Thoracic aorta (tissue), 2 donors: ENCODE measurements at regions not wholly inside any gene's neighbourhood (a gene's known extent, or its start where the extent isn't known, plus 50 kb on each side); places are given as distances from the start of the nearest gene placed in this dataset.
"Not testable (repeated sequence)": the region's sequence is repeated elsewhere in the genome, so short reads cannot be mapped to it uniquely, and the experiment has no call there.

Experiments used
- ATAC-seq: fragments of 150-250 bp; one replicate; pipeline ENCODE4 v1.8.0; 2017; ENCODE audit warnings: low read depth; ENCODE audit not compliant: insufficient number of reproducible peaks, low FRiP score
- DNase-seq: peaks from one replicate; pipeline ENCODE4 v3.0.0-alpha.2; 2020; ENCODE audit warnings: low spot score
- H3K27ac ChIP-seq, 2 donors: fragments of 200-600 bp; sonication (generic); 1 replicate in 1 of 2; 2 replicates in 1 of 2; pipeline ENCODE4 v1.5.1; 2016; ENCODE audit warnings: mild to moderate bottlenecking in 2 of 2, moderate library complexity in 2 of 2
- H3K27me3 ChIP-seq: fragments of 200-600 bp; sonication (generic); replicated peaks from 2 replicates; pipeline ENCODE4 v1.6.0; 2016; ENCODE audit warnings: mild to moderate bottlenecking; ENCODE audit not compliant: insufficient read depth
- H3K36me3 ChIP-seq: fragments of 200-600 bp; sonication (generic); one replicate; pipeline ENCODE4 v1.5.1; 2016
- H3K4me1 ChIP-seq, 2 donors: fragments of 200-600 bp; sonication (generic); 1 replicate in 1 of 2; 2 replicates in 1 of 2; pipeline versions ENCODE4 v1.5.1 to v1.6.0; 2016; ENCODE audit warnings: low read depth in 2 of 2, mild to moderate bottlenecking in 1 of 2; ENCODE audit not compliant: control insufficient read depth in 1 of 2
- H3K4me3 ChIP-seq: fragments of 200-600 bp; sonication (generic); 2 replicates; pipeline ENCODE4 v1.5.1; 2016; ENCODE audit warnings: mild to moderate bottlenecking
- H3K9me3 ChIP-seq: fragments of 200-600 bp; sonication (generic); 2 replicates; pipeline ENCODE4 v1.5.1; 2016
- TF ChIP-seq, protein P1 (sequence below): fragments of 200-600 bp; sonication (generic); IDR thresholded peaks from one replicate; pipeline ENCODE4 v1.5.1; 2019; ENCODE audit warnings: antibody characterized with exemption

GRCh38 chr10:32141018-32141807 is 85.0 kb upstream of the KIF5B start:
- H3K36me3 ChIP-seq: no peaks in the 10 kb centered on the region
- H3K9me3 ChIP-seq: no peaks in the 10 kb centered on the region
- H3K27ac ChIP-seq: no peak overlapping the region
- H3K4me3 ChIP-seq: no peak overlapping the region
- peaks cover 6 to 16% of the 10 kb centered on the region in 2 donors for H3K4me1 ChIP-seq
- no peaks in the 10 kb centered on the region for H3K27me3 ChIP-seq
- DNase-seq (no peak), ATAC-seq (no peak)
- TF ChIP-seq, protein P1, sequence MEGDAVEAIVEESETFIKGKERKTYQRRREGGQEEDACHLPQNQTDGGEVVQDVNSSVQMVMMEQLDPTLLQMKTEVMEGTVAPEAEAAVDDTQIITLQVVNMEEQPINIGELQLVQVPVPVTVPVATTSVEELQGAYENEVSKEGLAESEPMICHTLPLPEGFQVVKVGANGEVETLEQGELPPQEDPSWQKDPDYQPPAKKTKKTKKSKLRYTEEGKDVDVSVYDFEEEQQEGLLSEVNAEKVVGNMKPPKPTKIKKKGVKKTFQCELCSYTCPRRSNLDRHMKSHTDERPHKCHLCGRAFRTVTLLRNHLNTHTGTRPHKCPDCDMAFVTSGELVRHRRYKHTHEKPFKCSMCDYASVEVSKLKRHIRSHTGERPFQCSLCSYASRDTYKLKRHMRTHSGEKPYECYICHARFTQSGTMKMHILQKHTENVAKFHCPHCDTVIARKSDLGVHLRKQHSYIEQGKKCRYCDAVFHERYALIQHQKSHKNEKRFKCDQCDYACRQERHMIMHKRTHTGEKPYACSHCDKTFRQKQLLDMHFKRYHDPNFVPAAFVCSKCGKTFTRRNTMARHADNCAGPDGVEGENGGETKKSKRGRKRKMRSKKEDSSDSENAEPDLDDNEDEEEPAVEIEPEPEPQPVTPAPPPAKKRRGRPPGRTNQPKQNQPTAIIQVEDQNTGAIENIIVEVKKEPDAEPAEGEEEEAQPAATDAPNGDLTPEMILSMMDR: no peak

DNA sequence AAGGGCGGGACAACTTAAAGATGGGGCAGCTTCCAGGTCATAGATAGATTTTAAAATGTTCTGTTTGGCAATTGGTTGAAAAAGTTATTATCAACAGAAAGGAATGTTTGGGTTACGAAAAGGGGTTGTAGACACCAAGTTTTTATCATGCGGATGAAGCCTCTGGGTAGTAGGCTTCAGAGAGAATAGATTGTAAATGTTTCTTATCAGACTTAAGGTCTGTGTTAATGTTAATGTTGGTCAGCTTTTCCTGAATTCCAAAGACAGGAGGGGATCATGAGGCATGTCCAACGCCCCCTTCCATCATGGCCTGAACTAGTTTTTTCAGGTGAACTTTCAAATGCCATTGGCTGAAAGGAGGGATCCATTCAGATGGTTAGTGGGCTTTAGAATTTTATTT is 84.2 kb upstream of the KIF5B start:
- H3K9me3 ChIP-seq: no peaks in the 10 kb centered on the region
- no peak overlapping the region for H3K4me3 ChIP-seq
- no peaks in the 10 kb centered on the region for H3K27me3 ChIP-seq
- no peaks in the 10 kb centered on the region for H3K36me3 ChIP-seq
- TF ChIP-seq, protein P1: no peak
- no peak overlapping the region for H3K27ac ChIP-seq
- DNase-seq (no peak), ATAC-seq (no peak)
- H3K4me1 ChIP-seq: peaks cover 6 to 16% of the 10 kb centered on the region in 2 donors

GRCh38 chr10:32139223-32140073 is 83.2 kb upstream of the KIF5B start:
- Histone ChIP-seq H3K4me3 (peak overlapping the region; percentile 41), H3K36me3 (no peaks in the 10 kb centered on the region), H3K27ac (peak overlapping the region; percentile 72 to 78), H3K4me1 (peaks cover 6 to 16% of the 10 kb centered on the region in 2 donors), H3K9me3 (no peaks in the 10 kb centered on the region), H3K27me3 (no peaks in the 10 kb centered on the region)
- DNase-seq: peak; percentile 70
- TF ChIP-seq, protein P1: no peak
- ATAC-seq: peak; percentile 98

DNA sequence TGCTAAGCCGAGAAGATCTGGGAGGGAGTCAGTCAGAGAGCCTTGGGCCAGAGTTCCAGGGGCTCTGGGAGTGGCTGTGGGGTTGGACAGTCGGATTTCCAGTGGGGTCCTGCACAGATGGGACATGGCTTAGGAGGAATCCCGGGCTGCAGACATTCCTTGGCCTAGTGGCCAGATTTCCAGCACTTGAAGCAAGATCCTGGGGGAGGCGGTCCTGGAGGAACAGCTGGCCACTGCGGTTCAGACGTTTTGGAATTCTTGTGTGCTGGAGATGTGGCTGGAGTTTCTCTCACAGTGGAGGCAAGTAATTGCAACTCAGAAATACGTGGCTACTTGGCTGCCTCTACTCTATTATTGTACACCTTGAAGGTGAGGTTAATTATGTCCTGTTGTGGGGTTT is 80.7 kb upstream of the KIF5B start:
- H3K27ac ChIP-seq, ATAC-seq, H3K4me3 ChIP-seq, DNase-seq, H3K9me3 ChIP-seq, H3K36me3 ChIP-seq, H3K27me3 ChIP-seq: not testable (repeated sequence)
- peaks cover 6 to 16% of the 10 kb centered on the region in 2 donors for H3K4me1 ChIP-seq

- H3K27me3 ChIP-seq, DNase-seq, H3K4me3 ChIP-seq, H3K27ac ChIP-seq, ATAC-seq, H3K9me3 ChIP-seq, H3K36me3 ChIP-seq: not testable (repeated sequence)
- peaks cover 6 to 16% of the 10 kb centered on the region in 2 donors for H3K4me1 ChIP-seq
Measured at GRCh38 chr10:32135796-32136195, 79.6 kb upstream of the KIF5B start.

- DNase-seq: no peak
- Histone ChIP-seq H3K4me1 (no peaks in the 10 kb centered on the region), H3K27me3 (no peaks in the 10 kb centered on the region), H3K4me3 (no peak overlapping the region), H3K27ac (no peak overlapping the region), H3K36me3 (no peaks in the 10 kb centered on the region), H3K9me3 (no peaks in the 10 kb centered on the region)
- TF ChIP-seq, protein P1: no peak
- ATAC-seq: no peak
Measured at GRCh38 chr10:32132357-32132946, 76.2 kb upstream of the KIF5B start.
